Breast epithelium (tissue), 3 donors: ENCODE measurements at regions not wholly inside any gene's neighbourhood (a gene's known extent, or its start where the extent isn't known, plus 50 kb on each side); places are given as distances from the start of the nearest gene placed in this dataset.

Experiments used
- POLR2A ChIP-seq: fragments of 450-650 bp; IDR thresholded peaks from one replicate; pipeline ENCODE4 v1.6.1; 2016; ENCODE audit warnings: antibody characterized with exemption, mild to moderate bottlenecking, moderate library complexity
- POLR2AphosphoS5 ChIP-seq, 3 donors: sonication (generic); formaldehyde crosslinking; IDR thresholded peaks; one replicate each; pipeline ENCODE4 v1.6.1; 2017; ENCODE audit warnings: antibody characterized with exemption in 3 of 3
- TF ChIP-seq, protein P1 (sequence below), 3 donors: fragments of 450-650 bp; IDR thresholded peaks; one replicate each; pipeline ENCODE4 v1.5.1; 2016 to 2017; ENCODE audit warnings: antibody characterized with exemption in 3 of 3, mild to moderate bottlenecking in 3 of 3, moderate library complexity in 3 of 3

DNA sequence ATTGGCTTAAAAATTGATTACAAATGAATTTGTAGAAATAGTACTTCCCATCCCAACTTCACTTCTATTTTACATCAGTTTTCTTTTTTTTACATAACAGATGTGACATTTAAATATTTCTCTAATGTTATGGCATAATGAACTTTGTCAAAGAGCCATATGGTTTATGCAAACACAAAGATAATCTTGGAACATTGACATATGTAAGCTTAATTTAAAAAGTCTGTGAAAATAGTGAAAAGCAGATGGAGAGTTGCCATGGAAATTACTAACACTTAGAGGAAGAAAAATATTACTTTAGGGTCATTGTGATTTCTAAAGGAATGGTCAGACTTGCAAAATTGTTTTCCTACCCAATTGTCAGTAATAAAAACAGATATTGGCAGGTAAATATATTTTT lies 232.4 kb downstream of the AEBP2 start:
- TF ChIP-seq, protein P1, sequence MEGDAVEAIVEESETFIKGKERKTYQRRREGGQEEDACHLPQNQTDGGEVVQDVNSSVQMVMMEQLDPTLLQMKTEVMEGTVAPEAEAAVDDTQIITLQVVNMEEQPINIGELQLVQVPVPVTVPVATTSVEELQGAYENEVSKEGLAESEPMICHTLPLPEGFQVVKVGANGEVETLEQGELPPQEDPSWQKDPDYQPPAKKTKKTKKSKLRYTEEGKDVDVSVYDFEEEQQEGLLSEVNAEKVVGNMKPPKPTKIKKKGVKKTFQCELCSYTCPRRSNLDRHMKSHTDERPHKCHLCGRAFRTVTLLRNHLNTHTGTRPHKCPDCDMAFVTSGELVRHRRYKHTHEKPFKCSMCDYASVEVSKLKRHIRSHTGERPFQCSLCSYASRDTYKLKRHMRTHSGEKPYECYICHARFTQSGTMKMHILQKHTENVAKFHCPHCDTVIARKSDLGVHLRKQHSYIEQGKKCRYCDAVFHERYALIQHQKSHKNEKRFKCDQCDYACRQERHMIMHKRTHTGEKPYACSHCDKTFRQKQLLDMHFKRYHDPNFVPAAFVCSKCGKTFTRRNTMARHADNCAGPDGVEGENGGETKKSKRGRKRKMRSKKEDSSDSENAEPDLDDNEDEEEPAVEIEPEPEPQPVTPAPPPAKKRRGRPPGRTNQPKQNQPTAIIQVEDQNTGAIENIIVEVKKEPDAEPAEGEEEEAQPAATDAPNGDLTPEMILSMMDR (IDR thresholded peaks at IDR 0.05), result no peak
- TF ChIP-seq POLR2AphosphoS5 (IDR thresholded peaks at IDR 0.05), result no peak
- TF ChIP-seq POLR2A, result no peak
